ENCODE measurements at regions not wholly inside any gene's neighbourhood (a gene's known extent, or its start where the extent isn't known, plus 50 kb on each side); places are given as distances from the start of the nearest gene placed in this dataset.

- TF ChIP-seq POLR2A (IDR thresholded peaks at IDR 0.05; ENCODE audit: low read depth, low read length) (no peak), POLR2AphosphoS5 (IDR thresholded peaks at IDR 0.05; ENCODE audit: low read depth, low read length) (no peak), TAF1 (IDR thresholded peaks at IDR 0.05; ENCODE audit: borderline replicate concordance, low read depth, low read length) (no peak)
Observed at GRCh38 chr15:35195649-35196048, 110.6 kb upstream of the NANOGP8 start.

All from GM12892 (cell line).